Spleen (tissue), 11 donors: ENCODE measurements at regions not wholly inside any gene's neighbourhood (a gene's known extent, or its start where the extent isn't known, plus 50 kb on each side); places are given as distances from the start of the nearest gene placed in this dataset.

Source experiments
- DNase-seq: peaks from one replicate; pipeline ENCODE4 v3.0.0-alpha.2; 2020
- H3K27ac ChIP-seq, 8 donors: fragments of 200-600 bp; sonication (generic) in 7 of 8; 1 replicate in 4 of 8; 2 replicates in 4 of 8; pipeline versions ENCODE4 v1.5.0 to v1.8.0; 2016 to 2021; ENCODE audit warnings: inconsistent platforms in 4 of 8, mild to moderate bottlenecking in 4 of 8, moderate library complexity in 1 of 8
- H3K27me3 ChIP-seq, 7 donors: fragments of 200-600 bp; sonication (generic) in 6 of 7; replicated peaks in 1 of 7; 1 replicate in 4 of 7; 2 replicates in 3 of 7; pipeline versions ENCODE4 v1.5.0 to v1.8.0; 2016 to 2021; ENCODE audit warnings: inconsistent platforms in 3 of 7, mild to moderate bottlenecking in 1 of 7
- H3K36me3 ChIP-seq, 6 donors: fragments of 200-600 bp; sonication (generic) in 5 of 6; 1 replicate in 4 of 6; 2 replicates in 2 of 6; pipeline versions ENCODE4 v1.5.0 to v1.8.0; 2016 to 2021; ENCODE audit warnings: inconsistent platforms in 2 of 6
- H3K4me1 ChIP-seq, 6 donors: fragments of 200-600 bp; sonication (generic) in 5 of 6; 1 replicate in 3 of 6; 2 replicates in 3 of 6; pipeline versions ENCODE4 v1.5.0 to v1.8.0; 2016 to 2021; ENCODE audit warnings: inconsistent platforms in 3 of 6
- H3K4me3 ChIP-seq, 8 donors: fragments of 200-600 bp; sonication (generic) in 7 of 8; 1 replicate in 4 of 8; 2 replicates in 4 of 8; pipeline versions ENCODE4 v1.5.0 to v1.8.0; 2016 to 2021; ENCODE audit warnings: inconsistent platforms in 4 of 8, mild to moderate bottlenecking in 4 of 8, moderate library complexity in 2 of 8
- H3K9me3 ChIP-seq, 8 donors: fragments of 200-600 bp; sonication (generic) in 7 of 8; 1 replicate in 4 of 8; 2 replicates in 4 of 8; pipeline versions ENCODE4 v1.5.0 to v1.8.0; 2016 to 2021; ENCODE audit warnings: inconsistent platforms in 4 of 8
- POLR2A ChIP-seq, 3 donors: fragments of 450-650 bp; IDR thresholded peaks; one replicate each; pipeline ENCODE4 v1.5.1; 2017; ENCODE audit warnings: antibody characterized with exemption in 3 of 3, mild to moderate bottlenecking in 1 of 3
- POLR2AphosphoS5 ChIP-seq, 3 donors: sonication (generic); formaldehyde crosslinking; IDR thresholded peaks; one replicate each; pipeline ENCODE4 v1.5.1; 2017; ENCODE audit warnings: antibody characterized with exemption in 3 of 3
- WGBS, 5 donors: extraction: QIAGEN DNeasy Blood & Tissue Kit in 3 of 5; methylation state at CpG; one replicate each; pipeline versions ENCODE4 v1.1.5 to v1.1.7; 2013 to 2018; 5-methylcytosine and 5-hydroxymethylcytosine counted together
- intact Hi-C: fragments of 100-400 bp; cut with DNase I; formaldehyde crosslinking; loops from one replicate; pipeline ENCODE4 v1.15.0; 2023; ENCODE audit warnings: low total_unique reads
- TF ChIP-seq, protein P1 (sequence below), 11 experiments: fragments of 200-600 bp in 7 of 11; fragments of 450-650 bp in 4 of 11; sonication (generic) in 4 of 11; IDR thresholded peaks in 8 of 11; conservative IDR thresholded peaks in 3 of 11; 1 replicate in 7 of 11; 2 replicates in 4 of 11; pipeline versions ENCODE4 v1.4.0 to v1.8.0; 2016 to 2021; ENCODE audit warnings: antibody characterized with exemption in 11 of 11, inconsistent platforms in 4 of 11, mild to moderate bottlenecking in 1 of 11
- donor health status: healthy with polysubstance abuse.
- donor health status: DM: no; HTN: no; CAD: no; lungs with moderate emphysema.
- donor health status: DM: no; HTN: no; CAD: no.
- donor health status: Bipolar disorder and iron deficiency.
- donor health status: healthy.
- donor health status: DM: no; HTN: no; CAD: no.
- donor health status: DM: yes; HTN: yes; CAD: no.

DNA sequence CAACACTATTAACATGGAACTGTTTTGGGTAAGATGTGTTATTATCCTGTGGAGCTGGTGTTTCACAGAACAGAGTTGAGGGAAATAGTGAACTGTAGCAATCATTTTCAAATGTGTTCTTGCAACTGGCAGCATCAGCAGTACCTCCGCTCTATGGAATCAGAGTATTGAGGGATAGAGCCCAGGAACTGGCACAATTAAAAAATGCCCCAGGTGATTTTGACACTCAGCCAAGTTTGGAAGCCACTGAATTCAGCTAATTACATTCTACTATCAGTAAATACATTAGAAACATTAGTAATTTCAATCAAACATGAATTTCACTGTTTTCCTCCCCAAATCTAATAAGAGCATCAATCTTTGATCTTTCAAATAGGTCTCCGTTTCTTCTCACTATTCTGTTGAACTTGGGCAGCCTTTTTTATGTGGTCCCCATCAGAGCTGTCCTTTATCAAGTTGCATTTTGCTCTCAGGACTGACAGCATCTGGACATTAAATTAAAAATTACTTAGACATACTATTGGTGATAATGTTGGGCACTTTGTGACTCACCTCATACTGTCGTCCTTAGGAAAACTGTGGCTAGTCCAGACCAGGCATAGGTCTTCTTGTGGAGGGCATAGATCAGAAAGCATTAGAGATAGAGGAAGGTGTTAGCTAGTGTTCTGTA, 251.5 kb downstream of the DHX35 start:
- Histone ChIP-seq H3K9me3 (no peaks in the 10 kb centered on the region), H3K4me3 (no peak overlapping the region), H3K36me3 (no peaks in the 10 kb centered on the region), H3K4me1 (no peaks in the 10 kb centered on the region), H3K27me3 (peaks cover 0 to 11% (median 0%) of the 10 kb centered on the region in 7 donors), H3K27ac (no peak overlapping the region)
- TF ChIP-seq POLR2AphosphoS5 (IDR thresholded peaks at IDR 0.05) (no peak), POLR2A (IDR thresholded peaks at IDR 0.05) (no peak)
- WGBS, 5 donors, result 82 to 96% (median 94%) methylated on average over 3 of the region's 3 CpGs
- intact Hi-C loops, result no loop called here
- DNase-seq, result no peak

DNA sequence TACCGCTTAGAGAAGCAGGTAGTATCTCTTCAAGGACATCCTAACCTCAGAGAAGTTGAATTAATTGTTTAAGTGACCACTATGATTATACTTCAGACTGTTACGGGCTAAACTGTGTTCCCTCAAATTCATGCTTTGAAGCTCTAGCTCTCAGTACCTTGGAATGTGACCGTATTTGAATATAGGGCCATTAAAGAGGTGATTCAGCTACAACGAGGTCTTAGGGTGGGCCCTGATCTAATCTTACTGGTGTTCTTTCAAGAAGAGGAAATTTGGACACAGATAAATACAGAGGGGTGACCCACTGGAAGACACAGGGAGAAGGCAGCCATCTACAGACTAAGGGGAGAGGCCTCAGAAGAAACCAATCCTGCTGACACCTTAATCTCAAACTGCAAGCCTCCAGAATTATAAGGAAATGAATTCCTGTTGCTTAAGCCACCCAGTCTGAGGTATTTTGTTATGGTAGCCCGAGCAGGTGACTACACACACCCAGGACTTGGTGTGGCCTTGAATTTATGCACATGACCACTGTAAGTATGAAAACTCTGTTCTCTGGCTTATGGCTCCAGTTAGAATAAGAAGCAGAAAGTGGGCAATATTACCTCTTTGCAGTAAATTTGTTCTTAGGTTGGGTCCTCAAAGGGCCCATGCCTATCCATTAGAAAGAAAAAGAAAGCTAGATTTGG, 249.1 kb downstream of the DHX35 start:
- no peak for DNase-seq
- no peak overlapping the region for H3K4me3 ChIP-seq
- TF ChIP-seq POLR2AphosphoS5 (IDR thresholded peaks at IDR 0.05) (no peak), POLR2A (IDR thresholded peaks at IDR 0.05) (no peak)
- TF ChIP-seq, protein P1, sequence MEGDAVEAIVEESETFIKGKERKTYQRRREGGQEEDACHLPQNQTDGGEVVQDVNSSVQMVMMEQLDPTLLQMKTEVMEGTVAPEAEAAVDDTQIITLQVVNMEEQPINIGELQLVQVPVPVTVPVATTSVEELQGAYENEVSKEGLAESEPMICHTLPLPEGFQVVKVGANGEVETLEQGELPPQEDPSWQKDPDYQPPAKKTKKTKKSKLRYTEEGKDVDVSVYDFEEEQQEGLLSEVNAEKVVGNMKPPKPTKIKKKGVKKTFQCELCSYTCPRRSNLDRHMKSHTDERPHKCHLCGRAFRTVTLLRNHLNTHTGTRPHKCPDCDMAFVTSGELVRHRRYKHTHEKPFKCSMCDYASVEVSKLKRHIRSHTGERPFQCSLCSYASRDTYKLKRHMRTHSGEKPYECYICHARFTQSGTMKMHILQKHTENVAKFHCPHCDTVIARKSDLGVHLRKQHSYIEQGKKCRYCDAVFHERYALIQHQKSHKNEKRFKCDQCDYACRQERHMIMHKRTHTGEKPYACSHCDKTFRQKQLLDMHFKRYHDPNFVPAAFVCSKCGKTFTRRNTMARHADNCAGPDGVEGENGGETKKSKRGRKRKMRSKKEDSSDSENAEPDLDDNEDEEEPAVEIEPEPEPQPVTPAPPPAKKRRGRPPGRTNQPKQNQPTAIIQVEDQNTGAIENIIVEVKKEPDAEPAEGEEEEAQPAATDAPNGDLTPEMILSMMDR (IDR thresholded peaks at IDR 0.05 in 8 of 11, conservative IDR thresholded peaks at IDR 0.05 in 3 of 11), result no peak
- WGBS, 5 donors, result 67 to 87% (median 80%) methylated on average over 5 of the region's 5 CpGs
- intact Hi-C loops, result no loop called here
- H3K27me3 ChIP-seq, result peaks cover 0 to 7% (median 0%) of the 10 kb centered on the region in 7 donors
- no peak overlapping the region for H3K27ac ChIP-seq
- no peaks in the 10 kb centered on the region for H3K4me1 ChIP-seq
- H3K9me3 ChIP-seq, result no peaks in the 10 kb centered on the region
- no peaks in the 10 kb centered on the region for H3K36me3 ChIP-seq

DNA sequence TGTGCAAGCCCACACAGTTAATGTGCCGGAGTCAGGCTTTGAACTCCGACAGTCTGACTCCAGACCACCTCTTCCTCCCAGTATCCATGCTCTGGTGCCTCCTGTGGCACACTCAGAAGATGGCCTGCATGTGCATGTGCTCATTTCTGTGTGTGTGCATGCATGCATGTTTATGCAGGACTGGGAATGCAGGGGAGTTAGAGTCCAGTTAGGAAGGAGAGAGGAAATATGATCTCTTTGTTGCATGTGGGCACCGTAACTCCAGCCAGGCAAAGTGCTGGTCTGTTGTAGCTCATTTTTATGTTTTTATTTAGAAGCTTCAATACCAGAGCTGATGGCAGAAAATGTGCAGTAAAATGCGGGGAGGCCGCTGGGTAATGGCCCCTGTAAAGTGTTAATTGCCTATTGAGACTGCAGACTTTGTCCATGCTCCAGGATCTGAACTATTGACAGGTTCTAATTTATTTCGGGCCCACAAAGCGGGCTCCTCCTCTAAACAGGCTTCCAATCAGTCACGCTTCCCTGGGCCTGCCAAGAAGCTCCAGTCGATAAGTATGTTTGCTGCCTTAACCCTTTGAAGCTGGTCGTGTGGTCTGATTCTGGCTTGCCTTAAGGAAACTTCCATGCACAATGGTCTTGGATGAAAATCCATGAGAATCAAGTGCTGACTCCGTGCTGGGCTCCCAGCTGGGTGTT, 248.3 kb downstream of the DHX35 start:
- WGBS, 5 donors, result 67 to 76% (median 70%) methylated on average over 11 of the region's 11 CpGs
- H3K4me3 ChIP-seq, result no peak overlapping the region
- no peaks in the 10 kb centered on the region for H3K4me1 ChIP-seq
- H3K36me3 ChIP-seq, result no peaks in the 10 kb centered on the region
- TF ChIP-seq POLR2A (IDR thresholded peaks at IDR 0.05), result no peak
- peaks cover 0 to 6% (median 0%) of the 10 kb centered on the region in 7 donors for H3K27me3 ChIP-seq
- no peak overlapping the region for H3K27ac ChIP-seq
- intact Hi-C loops, result no loop called here
- H3K9me3 ChIP-seq, result no peaks in the 10 kb centered on the region
- no peak for DNase-seq

DNA sequence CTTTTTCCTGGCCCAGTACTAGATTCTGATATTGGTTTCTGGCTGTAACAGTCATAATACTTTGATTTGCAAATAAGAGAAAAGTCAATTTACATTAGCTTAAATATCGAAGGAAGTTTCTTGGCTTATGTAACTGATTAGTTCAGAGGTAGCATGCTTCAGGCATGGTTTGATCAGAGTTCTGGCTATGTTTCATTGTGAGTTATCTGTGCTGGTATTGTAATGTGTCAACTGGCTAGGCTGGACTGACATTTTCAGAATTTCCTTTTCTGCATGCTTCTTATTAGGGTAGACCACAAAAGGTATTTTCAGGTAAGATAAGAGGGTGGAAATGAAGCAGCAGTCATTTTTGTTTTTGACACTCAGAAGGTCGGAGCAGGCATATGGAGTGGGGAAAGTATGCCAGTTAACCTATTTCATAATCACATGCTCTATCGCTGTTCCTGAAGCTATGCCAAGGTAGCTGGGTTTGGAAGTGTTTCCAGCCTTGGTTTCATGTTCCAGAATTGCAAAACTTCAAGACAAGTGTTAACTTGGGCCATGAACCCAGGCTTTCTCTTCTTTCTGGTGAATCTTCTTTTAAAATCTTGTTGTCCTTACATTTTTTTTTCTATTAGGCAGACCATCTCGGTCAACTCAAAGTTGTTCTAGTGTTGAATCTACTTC, 244.9 kb downstream of the DHX35 start:
- DNase-seq, result no peak
- intact Hi-C loops, result no loop called here
- Histone ChIP-seq H3K4me3 (no peak overlapping the region), H3K36me3 (no peaks in the 10 kb centered on the region), H3K27ac (no peak overlapping the region), H3K9me3 (peaks cover 0 to 17% (median 8%) of the 10 kb centered on the region in 8 donors), H3K27me3 (no peaks in the 10 kb centered on the region), H3K4me1 (no peaks in the 10 kb centered on the region)
- TF ChIP-seq, protein P1 (IDR thresholded peaks at IDR 0.05 in 8 of 11, conservative IDR thresholded peaks at IDR 0.05 in 3 of 11), result no peak
- TF ChIP-seq POLR2AphosphoS5 (IDR thresholded peaks at IDR 0.05) (no peak), POLR2A (IDR thresholded peaks at IDR 0.05) (no peak)
- WGBS, 5 donors, result 77 to 92% (median 88%) methylated on average over 4 of the region's 4 CpGs
